ENCODE measurements at regions not wholly inside any gene's neighbourhood (a gene's known extent, or its start where the extent isn't known, plus 50 kb on each side); places are given as distances from the start of the nearest gene placed in this dataset.

- TF ChIP-seq GABPA (IDR thresholded peaks at IDR 0.05; ENCODE audit: low read depth): no peak
- no peak for TF ChIP-seq REST (IDR thresholded peaks at IDR 0.05; ENCODE audit: low read depth, low read length)
- TF ChIP-seq ZBTB33 (IDR thresholded peaks at IDR 0.05; ENCODE audit: borderline replicate concordance, low read depth): no peak
- TF ChIP-seq EP300 (IDR thresholded peaks at IDR 0.05; ENCODE audit: borderline replicate concordance in 1 of 2, low read depth in 1 of 2, low read length in 1 of 2): no peak
- no peak for TF ChIP-seq CTCF (IDR thresholded peaks at IDR 0.05)
These were observed 132.7 kb upstream of the KLF12 start for GRCh38 chr13:74266861-74267260.
